Common myeloid progenitor, CD34-positive (primary cell): ENCODE measurements at regions not wholly inside any gene's neighbourhood (a gene's known extent, or its start where the extent isn't known, plus 50 kb on each side); places are given as distances from the start of the nearest gene placed in this dataset.

Experiments used
- CTCF ChIA-PET: fragments of 350-600 bp; sonication (Branson Sonifier 250); formaldehyde crosslinking; loops from one replicate; lab custom pipeline; 2021; ENCODE audit warnings: antibody characterized with exemption; lab: Charles Lee
- POLR2A ChIA-PET: fragments of 350-600 bp; sonication (Branson Sonifier 250); formaldehyde crosslinking; loops from one replicate; lab custom pipeline; 2021; ENCODE audit warnings: antibody characterized with exemption; lab: Charles Lee
- DNase-seq, 3 donors: peaks; one replicate each; pipeline versions ENCODE4 v3.0.0 to v3.0.0-alpha.2; 2013
- H3K27ac ChIP-seq, 2 experiments: 1 replicate in 1 of 2; 2 replicates in 1 of 2; pipeline ENCODE4 v1.7.0; 2013; ENCODE audit warnings: inconsistent platforms in 2 of 2, low read length in 2 of 2, mild to moderate bottlenecking in 2 of 2, low read depth in 1 of 2, moderate library complexity in 1 of 2; ENCODE audit not compliant: severe bottlenecking in 2 of 2, insufficient read depth in 1 of 2, poor library complexity in 1 of 2
- H3K27me3 ChIP-seq, 5 experiments: replicated peaks in 2 of 5; 1 replicate in 3 of 5; 2 replicates in 2 of 5; pipeline versions ENCODE4 v1.6.1 to v1.7.0; 2013; ENCODE audit warnings: low read length in 4 of 5, mild to moderate bottlenecking in 2 of 5, moderate library complexity in 2 of 5, inconsistent platforms in 1 of 5; ENCODE audit not compliant: insufficient read depth in 5 of 5, control insufficient read depth in 4 of 5
- H3K36me3 ChIP-seq, 4 experiments: 1 replicate in 2 of 4; 2 replicates in 2 of 4; pipeline versions ENCODE4 v1.6.1 to v1.7.0; 2013; ENCODE audit warnings: low read length in 3 of 4, control low read depth in 1 of 4, mild to moderate bottlenecking in 1 of 4; ENCODE audit not compliant: control insufficient read depth in 4 of 4, insufficient read depth in 4 of 4
- H3K4me1 ChIP-seq, 4 experiments: 1 replicate in 3 of 4; 2 replicates in 1 of 4; pipeline versions ENCODE4 v1.6.1 to v1.7.1; 2013; ENCODE audit warnings: low read length in 3 of 4, mild to moderate bottlenecking in 3 of 4, control low read depth in 1 of 4, inconsistent platforms in 1 of 4, moderate library complexity in 1 of 4; ENCODE audit not compliant: control insufficient read depth in 4 of 4, insufficient read depth in 4 of 4; ENCODE audit errors: control extremely low read depth in 1 of 4
- H3K4me3 ChIP-seq, 7 experiments: 1 replicate in 4 of 7; 2 replicates in 3 of 7; pipeline versions ENCODE4 v1.5.1 to v1.7.0; 2013; ENCODE audit warnings: mild to moderate bottlenecking in 7 of 7, low read length in 6 of 7, moderate library complexity in 6 of 7, inconsistent platforms in 2 of 7, low read depth in 2 of 7, control low read depth in 1 of 7; ENCODE audit not compliant: insufficient read depth in 4 of 7, control insufficient read depth in 1 of 7; ENCODE audit errors: extremely low read depth in 1 of 7
- H3K9me3 ChIP-seq, 5 experiments: 1 replicate in 4 of 5; 2 replicates in 1 of 5; pipeline versions ENCODE4 v1.6.1 to v1.7.1; 2013; ENCODE audit warnings: low read length in 4 of 5, mild to moderate bottlenecking in 2 of 5, inconsistent platforms in 1 of 5, low read depth in 1 of 5, moderate library complexity in 1 of 5; ENCODE audit not compliant: control insufficient read depth in 4 of 5, insufficient read depth in 2 of 5; ENCODE audit errors: control extremely low read depth in 1 of 5
- WGBS: methylation state at CpG from one replicate; pipeline ENCODE4 v1.1.5; 2013; ENCODE audit not compliant: insufficient coverage; 5-methylcytosine and 5-hydroxymethylcytosine counted together

GRCh38 chr1:62917314-62917713, 133.4 kb downstream of the ATG4C start:
- Histone ChIP-seq H3K36me3 (no peaks in the 10 kb centered on the region), H3K4me3 (no peak overlapping the region), H3K27ac (no peak overlapping the region), H3K4me1 (no peaks in the 10 kb centered on the region), H3K9me3 (no peaks in the 10 kb centered on the region), H3K27me3 (peaks cover 0 to 3% (median 0%) of the 10 kb centered on the region in 5 experiments)
- WGBS = 100% methylated on average over 1 of the region's 5 CpGs
- ChIA-PET CTCF (no interaction called here), POLR2A (no interaction called here)
- DNase-seq = no peak

GRCh38 chr1:62917805-62918204, 133.9 kb downstream of the ATG4C start:
- no peaks in the 10 kb centered on the region for H3K9me3 ChIP-seq
- peaks cover 0 to 3% (median 0%) of the 10 kb centered on the region in 5 experiments for H3K27me3 ChIP-seq
- no peak for DNase-seq
- H3K4me1 ChIP-seq = no peaks in the 10 kb centered on the region
- H3K4me3 ChIP-seq = no peak overlapping the region
- POLR2A ChIA-PET = no interaction called here
- H3K36me3 ChIP-seq = no peaks in the 10 kb centered on the region
- CTCF ChIA-PET = no interaction called here
- no peak overlapping the region for H3K27ac ChIP-seq
- 87% methylated on average over 10 of the region's 10 CpGs for WGBS

- ChIA-PET POLR2A (no interaction called here), CTCF (no interaction called here)
- Histone ChIP-seq H3K36me3 (no peaks in the 10 kb centered on the region), H3K9me3 (no peaks in the 10 kb centered on the region), H3K27ac (no peak overlapping the region), H3K4me3 (no peak overlapping the region), H3K4me1 (no peaks in the 10 kb centered on the region), H3K27me3 (peaks cover 0 to 3% (median 0%) of the 10 kb centered on the region in 5 experiments)
- no peak for DNase-seq
- WGBS = 83% methylated on average over 3 of the region's 3 CpGs
These were observed 134.8 kb downstream of the ATG4C start for GRCh38 chr1:62918700-62919099.

GRCh38 chr1:62922006-62922405, 138.1 kb downstream of the ATG4C start:
- Histone ChIP-seq H3K27ac (no peak overlapping the region), H3K36me3 (no peaks in the 10 kb centered on the region), H3K4me1 (no peaks in the 10 kb centered on the region), H3K4me3 (no peak overlapping the region), H3K27me3 (peaks cover 0 to 3% (median 0%) of the 10 kb centered on the region in 5 experiments), H3K9me3 (no peaks in the 10 kb centered on the region)
- ChIA-PET CTCF (no interaction called here), POLR2A (interaction anchor here (0.6 kb wide), 1 partner anchor 10 kb away, joined by 4 read pairs; no protein-coding TSS in a partner anchor)
- no CpG with 5 or more reads among the region's 1 CpG for whole genome bisulfite sequencing
- no peak for DNase-seq

GRCh38 chr1:62924983-62925790, 141.3 kb downstream of the ATG4C start:
- 95% methylated on average over 3 of the region's 7 CpGs for WGBS
- Histone ChIP-seq H3K27ac (no peak overlapping the region), H3K9me3 (no peaks in the 10 kb centered on the region), H3K36me3 (no peaks in the 10 kb centered on the region), H3K4me3 (no peak overlapping the region), H3K4me1 (no peaks in the 10 kb centered on the region), H3K27me3 (no peaks in the 10 kb centered on the region)
- no peak for DNase-seq
- ChIA-PET CTCF (no interaction called here), POLR2A (no interaction called here)

GRCh38 chr1:62926681-62927252, 142.8 kb downstream of the ATG4C start:
- WGBS = 100% methylated on average over 2 of the region's 4 CpGs
- Histone ChIP-seq H3K36me3 (no peaks in the 10 kb centered on the region), H3K27me3 (no peaks in the 10 kb centered on the region), H3K4me1 (no peaks in the 10 kb centered on the region), H3K27ac (no peak overlapping the region), H3K4me3 (no peak overlapping the region), H3K9me3 (no peaks in the 10 kb centered on the region)
- POLR2A ChIA-PET = no interaction called here
- DNase-seq = no peak
- CTCF ChIA-PET = no interaction called here

GRCh38 chr1:62928885-62929284, 145.0 kb downstream of the ATG4C start:
- Histone ChIP-seq H3K4me1 (no peaks in the 10 kb centered on the region), H3K4me3 (no peak overlapping the region), H3K27me3 (peaks cover 0 to 3% (median 0%) of the 10 kb centered on the region in 5 experiments), H3K36me3 (no peaks in the 10 kb centered on the region), H3K9me3 (no peaks in the 10 kb centered on the region), H3K27ac (no peak overlapping the region)
- ChIA-PET CTCF (no interaction called here), POLR2A (no interaction called here)
- WGBS = no CpG with 5 or more reads among the region's 4 CpGs
- DNase-seq = no peak
